Immature natural killer cell (primary cell): ENCODE measurements at regions not wholly inside any gene's neighbourhood (a gene's known extent, or its start where the extent isn't known, plus 50 kb on each side); places are given as distances from the start of the nearest gene placed in this dataset.
"Not testable (repeated sequence)": the region's sequence is repeated elsewhere in the genome, so short reads cannot be mapped to it uniquely, and the experiment has no call there.

Experiments
- DNase-seq, 3 donors: peaks; one replicate each; pipeline ENCODE4 v3.0.0; 2022; ENCODE audit warnings: mixed read lengths in 1 of 3
- H3K27ac Mint-ChIP-seq, 6 donors: one replicate each; pipeline ENCODE4 v1.8.0; 2020; ENCODE audit warnings: mixed read lengths in 6 of 6, mild to moderate bottlenecking in 5 of 6, inconsistent platforms in 4 of 6, moderate library complexity in 3 of 6
- H3K27me3 Mint-ChIP-seq, 3 donors: one replicate each; pipeline ENCODE4 v1.8.0; 2020 to 2021; ENCODE audit warnings: low read depth in 3 of 3, mild to moderate bottlenecking in 3 of 3, mixed read lengths in 3 of 3, moderate library complexity in 3 of 3, inconsistent platforms in 1 of 3
- H3K36me3 Mint-ChIP-seq, 3 donors: one replicate each; pipeline ENCODE4 v1.8.0; 2020; ENCODE audit warnings: mixed read lengths in 3 of 3, inconsistent platforms in 2 of 3, mild to moderate bottlenecking in 2 of 3
- H3K4me1 Mint-ChIP-seq, 2 donors: one replicate each; pipeline ENCODE4 v1.8.0; 2020; ENCODE audit warnings: inconsistent platforms in 2 of 2, mild to moderate bottlenecking in 2 of 2, mixed read lengths in 2 of 2, moderate library complexity in 1 of 2
- H3K4me3 Mint-ChIP-seq, 5 donors: one replicate each; pipeline ENCODE4 v1.8.0; 2020; ENCODE audit warnings: mild to moderate bottlenecking in 5 of 5, mixed read lengths in 5 of 5, inconsistent platforms in 3 of 5, moderate library complexity in 3 of 5
- H3K9me3 Mint-ChIP-seq, 6 donors: one replicate each; pipeline ENCODE4 v1.8.0; 2020; ENCODE audit warnings: mild to moderate bottlenecking in 6 of 6, mixed read lengths in 6 of 6, inconsistent platforms in 4 of 6, moderate library complexity in 3 of 6

DNA sequence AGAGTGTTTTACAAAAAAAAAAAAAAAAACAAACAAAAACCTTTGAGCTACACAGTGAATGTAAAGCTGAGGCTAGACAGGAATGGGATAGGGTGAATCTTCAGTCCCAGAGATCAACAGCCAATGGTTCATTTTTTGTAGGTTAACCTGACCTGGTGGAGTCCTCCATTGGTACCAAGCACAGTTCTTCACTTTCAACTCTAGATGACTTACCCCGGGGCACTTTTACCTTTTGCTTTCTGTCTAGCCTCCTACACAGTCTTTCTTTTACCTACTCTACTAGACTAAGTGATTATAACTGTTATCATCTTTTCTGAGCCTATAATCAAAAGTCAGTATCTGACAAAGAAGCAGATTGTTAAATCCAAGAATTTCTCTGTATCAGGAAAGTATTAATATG, 50.9 kb downstream of the ANXA2R start:
- no peaks in the 10 kb centered on the region for H3K9me3 Mint-ChIP-seq
- H3K4me1 Mint-ChIP-seq, result peaks cover 77 to 78% of the 10 kb centered on the region in 2 donors
- H3K4me3 Mint-ChIP-seq, result peak overlapping the region; percentile 87 to 100 (median 99)
- peaks cover 25 to 40% (median 35%) of the 10 kb centered on the region in 3 donors for H3K27me3 Mint-ChIP-seq
- peak overlapping the region; percentile 100 for H3K27ac Mint-ChIP-seq
- H3K36me3 Mint-ChIP-seq, result peaks cover 4 to 26% (median 19%) of the 10 kb centered on the region in 3 donors
- DNase-seq, result peak in 1 of 3 donors; percentile 29

DNA sequence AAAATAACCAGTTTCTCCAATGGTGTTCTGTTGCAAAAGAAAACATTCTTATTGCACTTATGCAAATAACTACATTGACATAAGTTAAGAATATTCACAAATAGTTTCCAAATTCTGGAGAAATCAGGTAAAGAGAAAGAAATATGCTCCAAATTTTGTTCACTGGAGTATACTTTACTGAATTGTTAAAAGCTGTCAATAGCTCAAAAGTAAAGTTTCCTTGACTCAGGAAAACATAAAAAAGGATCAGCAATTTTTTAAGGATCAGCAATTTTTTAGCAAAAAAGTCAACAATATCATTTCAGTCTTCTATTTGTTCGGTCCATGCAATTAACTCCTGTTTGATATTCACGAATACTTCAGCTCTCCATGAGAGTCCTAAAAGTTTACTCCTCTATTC, 51.6 kb downstream of the ANXA2R start:
- no peak for DNase-seq
- H3K4me3 Mint-ChIP-seq, result peak overlapping the region; percentile 87 to 100 (median 99)
- H3K27ac Mint-ChIP-seq, result peak overlapping the region; percentile 100
- peaks cover 18 to 34% (median 29%) of the 10 kb centered on the region in 3 donors for H3K27me3 Mint-ChIP-seq
- H3K36me3 Mint-ChIP-seq, result peaks cover 4 to 28% (median 21%) of the 10 kb centered on the region in 3 donors
- H3K9me3 Mint-ChIP-seq, result no peaks in the 10 kb centered on the region
- peaks cover 72% of the 10 kb centered on the region in 2 donors for H3K4me1 Mint-ChIP-seq

DNA sequence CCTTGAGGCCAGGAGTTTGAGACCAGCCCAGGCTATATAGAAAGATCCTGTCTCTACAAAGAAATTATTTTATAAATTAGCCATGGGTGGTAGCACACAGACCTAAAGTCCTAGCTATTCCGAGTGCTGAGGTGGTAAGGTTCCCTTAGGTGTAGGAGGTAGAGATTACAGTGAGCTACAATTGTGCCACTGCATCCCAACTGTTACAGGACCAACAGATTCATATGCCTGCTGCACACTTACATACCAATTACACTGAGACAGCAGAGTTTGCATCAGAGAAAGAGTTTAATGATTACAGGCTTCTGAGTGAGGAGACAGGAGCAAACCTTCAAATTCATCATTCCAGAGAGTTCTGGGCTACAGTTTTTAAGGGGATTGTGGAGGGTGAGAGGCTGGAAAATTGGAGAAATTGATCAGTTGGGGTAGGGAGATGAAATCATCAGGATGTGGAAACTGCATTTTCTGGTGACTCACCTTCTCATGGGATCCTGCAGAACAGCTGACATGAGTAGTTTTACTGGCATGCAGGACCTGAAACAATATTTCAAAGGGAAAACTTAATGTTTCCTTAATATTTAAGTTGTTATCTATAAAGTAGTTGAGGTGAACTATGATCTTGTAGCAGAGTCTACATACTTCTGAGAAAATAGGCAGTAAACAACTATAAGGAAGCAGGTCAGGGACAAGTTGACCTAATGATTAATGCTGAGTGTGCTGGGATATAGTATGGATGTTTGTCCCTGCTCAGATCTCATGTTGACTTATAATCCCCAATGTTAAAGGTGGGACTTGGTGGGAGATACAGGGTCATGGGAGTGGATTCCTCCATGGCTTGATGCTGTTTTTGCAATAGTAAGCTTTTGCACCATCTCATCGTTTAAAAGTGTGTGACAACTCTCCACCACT, 54.7 kb downstream of the ANXA2R start:
- peak overlapping the region in 1 of 6 donors; percentile 2 for H3K27ac Mint-ChIP-seq
- H3K4me1 Mint-ChIP-seq, result peaks cover 54% of the 10 kb centered on the region in 2 donors
- H3K36me3 Mint-ChIP-seq, result peaks cover 4 to 34% (median 28%) of the 10 kb centered on the region in 3 donors
- H3K4me3 Mint-ChIP-seq, result no peak overlapping the region
- DNase-seq, result no peak
- no peaks in the 10 kb centered on the region for H3K9me3 Mint-ChIP-seq
- H3K27me3 Mint-ChIP-seq, result peaks cover 0 to 6% (median 1%) of the 10 kb centered on the region in 3 donors

DNA sequence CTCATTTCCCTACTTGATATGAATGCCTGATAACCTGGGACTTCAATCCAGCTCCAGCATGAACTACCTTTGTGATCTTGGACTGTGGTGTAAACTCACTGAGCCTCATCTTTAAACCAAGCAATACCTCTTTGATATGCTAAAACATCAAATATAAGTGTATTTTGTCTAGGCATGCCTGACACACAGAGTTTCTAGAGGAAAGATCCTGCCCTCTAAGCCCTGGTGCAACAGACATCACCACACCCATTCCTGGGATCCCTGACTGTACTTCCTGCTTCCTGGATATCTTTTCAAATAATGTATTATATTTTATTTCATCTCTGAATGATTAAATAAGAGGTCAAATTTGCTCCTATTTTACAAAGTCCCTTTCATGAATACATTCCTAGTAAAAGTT, 55.8 kb downstream of the ANXA2R start:
- no peak for DNase-seq
- Mint-ChIP-seq H3K27ac (no peak overlapping the region), H3K27me3 (no peaks in the 10 kb centered on the region), H3K4me3 (no peak overlapping the region), H3K9me3 (no peaks in the 10 kb centered on the region), H3K4me1 (peaks cover 43% of the 10 kb centered on the region in 2 donors), H3K36me3 (peaks cover 4 to 34% (median 28%) of the 10 kb centered on the region in 3 donors)

DNA sequence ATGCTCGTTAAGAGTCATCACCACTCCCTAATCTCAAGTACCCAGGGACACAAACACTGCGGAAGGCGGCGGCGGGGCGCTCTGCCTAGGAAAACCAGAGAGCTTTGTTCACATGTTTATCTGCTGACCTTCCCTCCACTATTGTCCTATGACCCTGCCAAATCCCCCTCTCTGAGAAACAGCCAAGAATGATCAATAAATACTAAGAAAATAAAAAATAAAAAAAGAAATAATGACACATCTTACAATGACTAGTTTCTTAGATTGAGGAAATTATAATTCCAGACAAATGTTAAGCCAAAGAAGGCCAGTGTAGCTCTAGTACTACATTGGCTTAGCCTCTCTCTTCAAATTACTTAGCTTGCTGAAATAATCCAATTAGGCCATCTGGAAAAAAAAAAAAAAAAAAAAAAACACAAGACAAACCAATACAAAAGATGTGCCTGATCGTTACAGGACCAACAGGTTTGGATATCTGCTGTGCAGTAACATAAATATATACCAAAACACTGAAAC, 58.0 kb downstream of the ANXA2R start:
- Mint-ChIP-seq H3K9me3 (no peaks in the 10 kb centered on the region), H3K36me3 (peaks cover 0 to 35% (median 22%) of the 10 kb centered on the region in 3 donors), H3K27me3 (no peaks in the 10 kb centered on the region), H3K4me3 (no peak overlapping the region), H3K27ac (peak overlapping the region in 1 of 6 donors; percentile 67), H3K4me1 (peaks cover 22 to 23% of the 10 kb centered on the region in 2 donors)
- no peak for DNase-seq

DNA sequence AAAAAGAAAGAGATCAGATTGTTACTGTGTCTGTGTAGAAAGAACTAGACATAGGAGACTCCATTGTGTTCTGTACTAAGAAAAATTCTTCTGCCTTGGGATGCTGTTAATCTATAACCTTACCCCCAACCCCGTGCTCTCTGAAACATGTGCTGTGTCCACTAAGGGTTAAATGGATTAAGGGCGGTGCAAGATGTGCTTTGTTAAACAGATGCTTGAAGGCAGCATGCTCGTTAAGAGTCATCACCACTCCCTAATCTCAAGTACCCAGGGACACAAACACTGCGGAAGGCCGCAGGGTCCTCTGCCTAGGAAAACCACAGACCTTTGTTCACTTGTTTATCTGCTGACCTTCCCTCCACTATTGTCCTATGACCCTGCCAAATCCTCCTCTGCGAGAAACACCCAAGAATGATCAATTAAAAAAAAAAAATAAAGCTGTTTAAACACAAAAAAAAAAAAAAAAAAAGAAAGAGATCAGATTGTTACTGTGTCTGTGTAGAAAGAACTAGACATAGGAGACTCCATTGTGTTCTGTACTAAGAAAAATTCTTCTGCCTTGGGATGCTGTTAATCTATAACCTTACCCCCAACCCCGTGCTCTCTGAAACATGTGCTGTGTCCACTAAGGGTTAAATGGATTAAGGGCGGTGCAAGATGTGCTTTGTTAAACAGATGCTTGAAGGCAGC, 58.6 kb downstream of the ANXA2R start:
- not testable (repeated sequence) for H3K27ac Mint-ChIP-seq, DNase-seq, H3K27me3 Mint-ChIP-seq, H3K9me3 Mint-ChIP-seq, H3K4me3 Mint-ChIP-seq
- Mint-ChIP-seq H3K36me3 (peaks cover 0 to 37% (median 19%) of the 10 kb centered on the region in 3 donors), H3K4me1 (peaks cover 16 to 17% of the 10 kb centered on the region in 2 donors)

DNA sequence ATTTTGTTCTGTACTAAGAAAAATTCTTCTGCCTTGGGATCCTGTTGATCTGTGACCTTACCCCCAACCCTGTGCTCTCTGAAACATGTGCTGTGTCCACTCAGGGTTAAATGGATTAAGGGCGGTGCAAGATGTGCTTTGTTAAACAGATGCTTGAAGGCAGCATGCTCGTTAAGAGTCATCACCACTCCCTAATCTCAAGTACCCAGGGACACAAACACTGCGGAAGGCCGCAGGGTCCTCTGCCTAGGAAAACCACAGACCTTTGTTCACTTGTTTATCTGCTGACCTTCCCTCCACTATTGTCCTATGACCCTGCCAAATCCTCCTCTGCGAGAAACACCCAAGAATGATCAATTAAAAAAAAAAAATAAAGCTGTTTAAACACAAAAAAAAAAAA, 59.1 kb downstream of the ANXA2R start:
- not testable (repeated sequence) for H3K9me3 Mint-ChIP-seq, DNase-seq, H3K27me3 Mint-ChIP-seq, H3K27ac Mint-ChIP-seq, H3K4me3 Mint-ChIP-seq
- Mint-ChIP-seq H3K4me1 (peaks cover 10 to 11% of the 10 kb centered on the region in 2 donors), H3K36me3 (peaks cover 0 to 31% (median 19%) of the 10 kb centered on the region in 3 donors)

DNA sequence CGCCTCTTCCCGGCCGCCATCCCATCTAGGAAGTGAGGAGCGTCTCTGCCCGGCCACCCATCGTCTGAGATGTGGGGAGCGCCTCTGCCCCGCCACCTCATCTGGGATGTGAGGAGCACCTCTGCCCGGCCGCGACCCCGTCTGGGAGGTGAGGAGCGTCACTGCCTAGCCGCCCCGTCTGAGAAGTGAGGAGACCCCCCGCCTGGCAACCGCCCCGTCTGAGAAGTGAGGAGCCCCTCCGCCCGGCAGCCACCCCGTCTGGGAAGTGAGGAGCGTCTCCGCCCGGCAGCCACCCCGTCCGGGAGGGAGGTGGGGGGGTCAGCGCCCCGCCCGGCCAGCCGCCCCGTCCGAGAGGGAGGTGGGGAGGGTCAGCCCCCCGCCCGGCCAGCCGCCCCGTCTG, 59.7 kb downstream of the ANXA2R start:
- Mint-ChIP-seq H3K27ac (peak overlapping the region in 1 of 6 donors; percentile 50), H3K36me3 (peaks cover 0 to 28% (median 16%) of the 10 kb centered on the region in 3 donors)
- not testable (repeated sequence) for H3K27me3 Mint-ChIP-seq, H3K9me3 Mint-ChIP-seq, DNase-seq, H3K4me1 Mint-ChIP-seq, H3K4me3 Mint-ChIP-seq

DNA sequence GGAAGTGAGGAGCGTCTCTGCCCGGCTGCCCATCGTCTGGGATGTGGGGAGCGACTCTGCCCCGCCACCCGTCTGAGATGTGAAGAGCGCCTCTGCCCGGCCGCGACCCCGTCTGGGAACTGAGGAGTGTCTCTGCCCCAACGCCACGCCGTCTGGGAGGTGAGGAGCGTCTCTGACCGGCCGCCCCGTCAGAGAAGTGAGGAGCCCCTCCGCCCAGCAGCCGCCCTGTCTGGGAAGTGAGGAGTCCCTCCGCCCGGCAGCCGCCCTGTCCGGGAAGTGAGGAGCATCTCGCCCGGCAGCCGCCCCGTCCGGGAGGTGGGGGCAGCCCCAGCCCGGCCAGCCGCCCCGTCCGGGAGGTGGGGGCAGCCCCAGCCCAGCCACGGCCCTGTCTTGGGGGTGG, 60.9 kb downstream of the ANXA2R start:
- not testable (repeated sequence) for H3K9me3 Mint-ChIP-seq, H3K4me3 Mint-ChIP-seq, H3K4me1 Mint-ChIP-seq, H3K27ac Mint-ChIP-seq, H3K27me3 Mint-ChIP-seq, DNase-seq
- peaks cover 4 to 27% (median 20%) of the 10 kb centered on the region in 3 donors for H3K36me3 Mint-ChIP-seq

DNA sequence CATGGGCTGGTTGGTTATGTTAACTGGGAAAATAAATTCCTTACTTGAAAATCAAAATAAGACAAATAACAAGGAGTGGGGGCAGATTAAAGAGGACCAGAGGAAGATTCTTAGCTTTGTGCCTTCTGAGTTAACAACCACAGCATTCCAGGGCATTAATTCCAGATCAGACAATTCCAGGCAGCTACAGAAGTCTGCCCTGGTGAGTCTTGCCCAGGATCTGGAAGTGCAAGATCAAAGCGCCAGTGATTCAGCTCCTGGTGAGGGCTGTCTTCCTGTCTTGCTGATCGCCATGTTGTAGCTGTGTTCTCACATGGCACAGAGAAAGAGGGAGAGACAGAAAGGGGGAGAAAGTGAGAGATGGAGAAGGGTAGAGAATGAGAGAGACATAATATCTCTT, 65.6 kb downstream of the ANXA2R start:
- Mint-ChIP-seq H3K4me3 (no peak overlapping the region), H3K9me3 (no peaks in the 10 kb centered on the region), H3K4me1 (no peaks in the 10 kb centered on the region), H3K27ac (peak overlapping the region in 1 of 6 donors; percentile 51), H3K36me3 (peaks cover 13 to 23% (median 20%) of the 10 kb centered on the region in 3 donors), H3K27me3 (no peaks in the 10 kb centered on the region)
- no peak for DNase-seq

DNA sequence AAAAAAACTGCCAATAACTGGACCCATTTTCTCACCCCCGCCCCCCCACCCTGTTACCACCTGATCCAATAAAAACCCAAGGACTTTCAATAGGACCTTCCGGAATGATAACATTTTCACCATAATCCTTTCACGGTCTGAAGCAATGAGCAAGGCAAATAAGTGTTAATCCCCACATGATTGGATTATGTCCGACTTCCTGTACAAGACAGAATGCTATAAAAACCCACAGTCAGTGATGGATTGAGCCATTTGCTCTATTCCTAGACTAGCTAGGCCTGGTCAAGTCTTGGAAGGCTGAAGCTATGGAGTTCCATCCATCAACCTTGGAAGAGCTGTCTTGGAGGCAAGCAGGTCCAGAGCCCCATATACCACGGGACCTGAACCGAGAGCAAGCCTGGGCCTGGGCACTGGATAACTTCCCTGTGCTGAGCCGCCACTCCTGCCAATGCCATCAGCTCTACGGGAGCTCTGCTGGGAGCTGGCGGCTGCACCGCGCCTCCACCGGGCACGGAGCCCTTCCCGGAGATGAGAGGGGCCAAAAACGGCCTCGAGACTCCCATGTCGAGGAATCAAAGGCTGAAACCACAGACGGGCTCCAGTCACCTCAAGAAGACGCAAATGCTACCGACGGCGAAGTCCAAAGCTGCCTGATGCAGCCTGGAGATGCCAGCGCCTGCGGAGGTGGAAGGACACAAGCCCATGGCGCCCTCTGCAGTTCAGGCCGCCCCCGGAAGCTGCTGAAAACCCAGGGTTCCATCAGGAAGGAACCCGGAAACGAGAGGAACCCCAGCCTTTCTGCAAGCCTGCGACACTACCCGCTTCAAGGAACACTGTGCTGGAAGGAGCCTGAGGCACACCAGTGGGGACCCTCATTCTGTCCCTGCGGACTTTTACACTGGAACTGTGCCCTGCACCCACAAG, 69.2 kb downstream of the ANXA2R start:
- DNase-seq, result peak in 1 of 3 donors; percentile 41
- Mint-ChIP-seq H3K4me3 (no peak overlapping the region), H3K36me3 (peaks cover 13 to 16% (median 16%) of the 10 kb centered on the region in 3 donors), H3K27me3 (no peaks in the 10 kb centered on the region), H3K27ac (peak overlapping the region in 4 of 6 donors; percentile 14 to 59 (median 26)), H3K4me1 (peaks cover 8 to 11% of the 10 kb centered on the region in 2 donors), H3K9me3 (no peaks in the 10 kb centered on the region)

DNA sequence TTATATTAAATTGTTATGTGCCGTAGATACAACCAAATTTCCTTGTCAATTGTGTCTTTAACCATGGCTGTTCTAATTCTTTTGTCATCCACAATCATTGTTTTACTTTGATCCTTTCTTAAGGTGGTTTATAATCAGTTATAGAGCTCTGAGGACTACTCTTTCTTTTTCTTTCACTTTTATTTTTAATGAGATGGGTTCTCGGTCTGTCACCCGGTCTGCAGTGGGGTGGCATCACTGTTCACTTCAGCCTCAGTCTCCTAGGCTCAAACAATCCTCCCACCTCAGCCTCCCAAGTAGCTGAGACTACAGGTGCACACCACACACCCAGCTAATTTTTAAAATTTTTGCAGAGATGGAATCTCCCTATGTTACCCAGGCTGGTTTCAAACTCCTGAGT, 74.2 kb downstream of the ANXA2R start:
- Mint-ChIP-seq H3K27ac (peak overlapping the region in 4 of 6 donors; percentile 18 to 80 (median 50)), H3K4me1 (peaks cover 34 to 48% of the 10 kb centered on the region in 2 donors), H3K27me3 (peaks cover 0 to 4% (median 3%) of the 10 kb centered on the region in 3 donors), H3K36me3 (peaks cover 0 to 3% (median 0%) of the 10 kb centered on the region in 3 donors), H3K9me3 (no peaks in the 10 kb centered on the region), H3K4me3 (peak overlapping the region in 4 of 5 donors; percentile 40 to 54 (median 43))
- DNase-seq, result peak in 1 of 3 donors; percentile 19

DNA sequence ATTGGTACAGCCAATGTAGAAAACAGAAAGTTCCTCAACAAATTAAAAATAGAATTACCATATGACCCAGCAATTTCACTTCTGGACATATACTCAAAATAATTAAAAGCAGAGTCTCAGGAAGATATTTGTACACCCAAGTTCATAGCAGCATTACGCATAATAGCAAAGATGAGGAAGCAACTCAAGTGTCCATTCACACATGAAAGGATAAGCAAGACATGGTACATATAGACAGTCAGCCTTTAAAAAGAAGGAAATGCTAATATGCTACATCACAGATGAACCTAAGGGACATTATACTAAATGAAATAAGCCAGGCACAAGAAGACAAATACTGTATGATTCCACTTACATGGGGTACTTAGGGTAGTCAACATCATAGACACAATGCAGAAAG, 76.7 kb downstream of the ANXA2R start:
- H3K27ac Mint-ChIP-seq, result peak overlapping the region in 4 of 6 donors; percentile 41 to 92 (median 92)
- H3K27me3 Mint-ChIP-seq, result peaks cover 0 to 4% (median 3%) of the 10 kb centered on the region in 3 donors
- H3K9me3 Mint-ChIP-seq, result no peaks in the 10 kb centered on the region
- H3K36me3 Mint-ChIP-seq, result peaks cover 0 to 3% (median 0%) of the 10 kb centered on the region in 3 donors
- DNase-seq, result no peak
- H3K4me3 Mint-ChIP-seq, result no peak overlapping the region
- H3K4me1 Mint-ChIP-seq, result peaks cover 43 to 64% of the 10 kb centered on the region in 2 donors
